Heart right ventricle (tissue), 16 donors: ENCODE measurements at regions not wholly inside any gene's neighbourhood (a gene's known extent, or its start where the extent isn't known, plus 50 kb on each side); places are given as distances from the start of the nearest gene placed in this dataset.

ENCODE experiments used
- ATAC-seq, 8 donors: fragments of 200-7000 bp; cut with Tn5 transposase; one replicate each; pipeline ENCODE4 v1.9.1; 2020; ENCODE audit warnings: mild to moderate bottlenecking in 8 of 8, moderate library complexity in 8 of 8, moderate number of reproducible peaks in 1 of 8
- DNase-seq, 2 donors: peaks; one replicate each; pipeline ENCODE4 v3.0.0-alpha.2; 2020
- H3K27ac ChIP-seq, 10 donors: fragments of 200-600 bp; sonication (generic) in 2 of 10; one replicate each; pipeline versions ENCODE4 v1.5.0 to v1.8.0; 2020 to 2022; ENCODE audit warnings: mild to moderate bottlenecking in 3 of 10
- H3K27me3 ChIP-seq, 7 donors: fragments of 200-600 bp; one replicate each; pipeline ENCODE4 v1.8.0; 2021 to 2022; ENCODE audit warnings: mild to moderate bottlenecking in 2 of 7
- H3K36me3 ChIP-seq, 9 donors: fragments of 200-600 bp; sonication (generic) in 1 of 9; one replicate each; pipeline versions ENCODE4 v1.5.0 to v1.8.0; 2020 to 2022; ENCODE audit warnings: mild to moderate bottlenecking in 2 of 9
- H3K4me1 ChIP-seq, 9 donors: fragments of 200-600 bp; sonication (generic) in 1 of 9; one replicate each; pipeline versions ENCODE4 v1.5.0 to v1.8.0; 2020 to 2022; ENCODE audit warnings: mild to moderate bottlenecking in 4 of 9
- H3K4me3 ChIP-seq, 10 donors: fragments of 200-600 bp; sonication (generic) in 2 of 10; one replicate each; pipeline versions ENCODE4 v1.5.0 to v1.8.0; 2020 to 2022; ENCODE audit warnings: mild to moderate bottlenecking in 7 of 10, moderate library complexity in 2 of 10
- H3K9me3 ChIP-seq, 11 donors: fragments of 200-600 bp in 10 of 11; sonication (generic) in 2 of 11; one replicate each; pipeline versions ENCODE4 v1.5.0 to v1.8.0; 2013 to 2022; ENCODE audit warnings: mild to moderate bottlenecking in 2 of 11, control low read depth in 1 of 11, moderate library complexity in 1 of 11
- CTCF ChIP-seq, 9 donors: fragments of 200-600 bp; sonication (generic) in 2 of 9; IDR thresholded peaks; one replicate each; pipeline versions ENCODE4 v1.5.0 to v1.8.0; 2021 to 2022; ENCODE audit warnings: antibody characterized with exemption in 9 of 9, mild to moderate bottlenecking in 5 of 9, moderate library complexity in 1 of 9
- WGBS, 2 donors: extraction: QIAGEN DNeasy Blood & Tissue Kit; methylation state at CpG; one replicate each; pipeline ENCODE4 v1.1.7; 2013; ENCODE audit warnings: inconsistent platforms in 1 of 2; 5-methylcytosine and 5-hydroxymethylcytosine counted together
- intact Hi-C, 10 donors: fragments of 100-400 bp; cut with DNase I; formaldehyde crosslinking; loops; one replicate each; pipeline versions ENCODE4 v1.11.1 to v1.14.2; 2022
- donor health status: Arrhythmogenic right ventricular cardiomyopathy.
- donor health status: ischemic (EF 13 %, LVEDD 7.1; RV severe dilation, severe dysfunction).
- donor health status: healthy with polysubstance abuse.
- donor health status: DM: no; HTN: yes; CAD: no.
- donor health status: DM: no; HTN: no; CAD: no.
- donor health status: ischemic (EF 25% LVEDD 6.9; RV normal size, moderate dysfunction).
- donor health status: ischemic (EF 25% LVEDD 5.7; RV mildly dilated, moderate dysfunction).
- donor health status: healthy.
- donor health status: DM: yes; HTN: yes; CAD: no.
- donor health status: Ischemic cardiomyopathy.
- donor health status: ischemic (EF 35%, LVEDD 5.7; RV mildly dilated, moderate dysfunction).
- donor health status: nonischemic (EF 11% LVEDD 7.7; RV severe dilation, severe dysfunction).
- donor health status: DM: yes; HTN: yes; CAD: no.
- donor health status: PGD.
- donor health status: ischemic (EF 29% LVEDD 5.4; RV normal size, mild dysfunction).
- donor health status: nonischemic (EF 23%, LVEDD 6.1; RV moderate dilation, normal function).

DNA sequence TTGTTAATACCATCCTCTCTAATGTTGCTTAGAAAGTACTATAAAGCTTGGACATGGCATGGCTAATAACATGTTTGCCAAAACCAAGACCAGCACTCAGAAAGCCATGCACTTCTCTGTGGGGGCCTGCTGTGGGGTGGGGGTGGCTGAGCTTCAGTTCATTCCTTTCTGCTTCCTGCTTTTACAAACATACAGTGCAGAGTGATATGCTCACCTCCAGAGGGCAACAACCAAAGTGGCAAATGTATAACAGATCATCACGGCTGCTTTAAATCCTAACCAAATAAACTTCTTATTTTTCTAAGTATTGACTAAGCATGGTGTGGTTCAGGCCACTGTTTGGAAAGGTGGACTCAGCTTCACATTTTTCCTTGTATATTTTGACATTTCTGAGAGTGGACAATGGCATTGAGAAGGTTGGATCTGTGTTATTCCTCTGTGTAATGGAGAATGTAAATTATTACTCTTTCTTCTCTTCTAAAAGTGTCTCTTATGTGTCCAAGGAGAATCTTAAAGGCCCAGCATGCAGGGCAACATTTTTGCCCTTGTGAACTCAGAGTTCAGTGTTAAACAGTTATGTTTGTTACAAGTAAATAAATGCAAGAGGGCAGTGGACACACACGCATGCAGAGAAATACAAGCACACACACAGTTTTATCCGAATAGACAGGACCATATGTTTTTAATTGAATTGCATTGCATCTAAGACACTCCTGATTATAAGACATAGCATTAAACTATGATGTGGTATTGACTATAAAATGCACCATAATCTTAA lies 186.1 kb downstream of the HERPUD2 start:
- Histone ChIP-seq H3K4me3 (no peak overlapping the region), H3K27ac (no peak overlapping the region), H3K4me1 (peaks cover 0 to 7% (median 0%) of the 10 kb centered on the region in 9 donors), H3K27me3 (no peaks in the 10 kb centered on the region), H3K36me3 (no peaks in the 10 kb centered on the region), H3K9me3 (no peaks in the 10 kb centered on the region)
- DNase-seq (no peak), ATAC-seq (no peak)
- peak in 2 of 9 donors; percentile 8 to 15 for TF ChIP-seq CTCF (IDR thresholded peaks at IDR 0.05)
- intact Hi-C loops, result no loop called here
- 81 to 82% methylated on average over 3 of the region's 3 CpGs for WGBS, 2 donors

DNA sequence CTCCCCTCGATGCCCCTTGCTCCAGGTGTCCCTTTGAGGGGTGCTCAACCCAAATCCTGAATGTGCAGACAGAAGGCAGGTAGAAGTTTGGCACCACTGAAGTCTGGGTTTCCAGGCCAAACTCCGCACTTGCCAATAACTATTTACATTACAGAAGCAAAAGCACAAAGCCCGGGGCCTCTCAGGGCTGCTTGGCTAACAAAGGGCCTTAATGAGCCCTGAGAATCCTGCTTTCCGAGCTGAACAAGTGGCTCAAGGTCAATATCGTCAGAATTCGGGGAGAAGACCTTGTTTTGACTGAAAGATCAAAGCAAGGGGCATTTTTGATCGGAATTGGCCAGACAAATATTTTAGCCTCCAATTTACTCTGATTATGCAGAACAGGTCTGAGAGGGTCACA lies 189.9 kb downstream of the HERPUD2 start:
- no peak overlapping the region for H3K4me3 ChIP-seq
- no peaks in the 10 kb centered on the region for H3K9me3 ChIP-seq
- WGBS, 2 donors, result 66 to 73% methylated on average over 7 of the region's 7 CpGs
- H3K27me3 ChIP-seq, result no peaks in the 10 kb centered on the region
- ATAC-seq (no peak), DNase-seq (no peak)
- H3K27ac ChIP-seq, result no peak overlapping the region
- H3K4me1 ChIP-seq, result no peaks in the 10 kb centered on the region
- intact Hi-C loops, result no loop called here
- no peaks in the 10 kb centered on the region for H3K36me3 ChIP-seq
- TF ChIP-seq CTCF (IDR thresholded peaks at IDR 0.05), result no peak

- no peaks in the 10 kb centered on the region for H3K27me3 ChIP-seq
- intact Hi-C loops, result no loop called here
- WGBS, 2 donors, result 88 to 93% methylated on average over 5 of the region's 5 CpGs
Measured at GRCh38 chr7:35504365-35504764, 190.6 kb downstream of the HERPUD2 start.

DNA sequence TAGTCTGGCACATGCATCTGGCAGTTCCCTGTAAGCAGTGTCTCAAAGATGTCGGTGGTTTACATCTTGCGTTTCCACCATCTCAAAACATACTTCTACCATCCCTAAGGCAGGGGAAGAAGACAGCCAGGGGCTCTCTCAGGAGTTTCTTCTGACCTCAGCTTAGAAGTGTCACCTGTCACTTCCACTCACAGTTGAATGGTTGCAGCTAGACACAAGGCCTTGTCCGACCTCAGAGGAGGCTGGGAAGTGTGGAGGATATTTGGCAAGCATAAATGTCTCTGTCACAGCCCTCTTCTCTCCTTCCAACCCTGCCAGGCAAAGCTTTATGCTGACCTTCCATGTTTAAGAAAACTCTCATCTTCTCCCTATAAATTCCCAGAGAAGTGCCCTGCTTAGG lies 193.3 kb downstream of the HERPUD2 start:
- H3K9me3 ChIP-seq, result no peaks in the 10 kb centered on the region
- 76 to 79% methylated on average over 3 of the region's 3 CpGs for WGBS, 2 donors
- intact Hi-C loops, result no loop called here

More at GRCh38 chr7:35504365-35504764, 190.6 kb downstream of the HERPUD2 start:
- Histone ChIP-seq H3K4me3 (no peak overlapping the region), H3K4me1 (no peaks in the 10 kb centered on the region), H3K9me3 (no peaks in the 10 kb centered on the region), H3K27ac (no peak overlapping the region), H3K36me3 (no peaks in the 10 kb centered on the region)
- ATAC-seq, result no peak
- DNase-seq, result no peak
- no peak for TF ChIP-seq CTCF (IDR thresholded peaks at IDR 0.05)

More for the DNA sequence above, 193.3 kb downstream of the HERPUD2 start:
- Histone ChIP-seq H3K27ac (no peak overlapping the region), H3K36me3 (no peaks in the 10 kb centered on the region), H3K4me1 (no peaks in the 10 kb centered on the region), H3K4me3 (no peak overlapping the region), H3K27me3 (no peaks in the 10 kb centered on the region)
- DNase-seq (no peak), ATAC-seq (no peak)
- no peak for TF ChIP-seq CTCF (IDR thresholded peaks at IDR 0.05)
